ENCODE measurements at regions not wholly inside any gene's neighbourhood (a gene's known extent, or its start where the extent isn't known, plus 50 kb on each side); places are given as distances from the start of the nearest gene placed in this dataset.

DNA sequence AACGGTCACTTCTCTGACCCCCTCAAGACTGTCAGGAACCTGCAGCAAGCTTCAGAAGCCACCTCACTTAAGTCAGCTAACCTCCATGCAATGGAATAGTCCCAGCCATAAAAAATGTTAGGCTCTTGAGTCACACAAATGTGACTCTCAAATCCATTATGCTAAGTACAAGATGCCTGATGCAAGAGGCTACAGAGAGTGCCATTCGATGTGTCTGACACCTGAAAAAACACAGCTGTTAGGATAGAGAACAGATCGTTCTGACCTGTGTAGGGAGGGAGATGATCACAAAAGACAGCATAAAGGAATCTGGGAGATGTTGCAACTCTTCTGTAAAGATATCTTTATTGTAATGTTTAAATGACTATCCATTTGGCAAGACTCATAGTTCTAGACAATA, 712.4 kb downstream of the TBC1D22A start:
- no peak for TF ChIP-seq CTCF (IDR thresholded peaks at IDR 0.05 in 8 of 11, conservative IDR thresholded peaks at IDR 0.05 in 3 of 11)
- TF ChIP-seq POLR2AphosphoS5 (IDR thresholded peaks at IDR 0.05) = no peak
- TF ChIP-seq POLR2A (IDR thresholded peaks at IDR 0.05) = no peak

Data from spleen (tissue), 7 donors.